ENCODE measurements at regions not wholly inside any gene's neighbourhood (a gene's known extent, or its start where the extent isn't known, plus 50 kb on each side); places are given as distances from the start of the nearest gene placed in this dataset.

- H3K27ac ChIP-seq, result no peak overlapping the region
- H3K9me3 ChIP-seq, result no peaks in the 10 kb centered on the region
Observed at GRCh38 chr13:80962173-80962572, 621.2 kb upstream of the SPRY2 start.

GRCh38 chr13:80957019-80957655 is 616.2 kb upstream of the SPRY2 start:
- Histone ChIP-seq H3K27ac (no peak overlapping the region), H3K4me3 (no peak overlapping the region), H3K27me3 (no peaks in the 10 kb centered on the region), H3K9me3 (no peaks in the 10 kb centered on the region), H3K36me3 (no peaks in the 10 kb centered on the region), H3K4me1 (no peaks in the 10 kb centered on the region)
- no peak for DNase-seq
- no peak for TF ChIP-seq POLR2A (IDR thresholded peaks at IDR 0.05)
- no peak for TF ChIP-seq CTCF (IDR thresholded peaks at IDR 0.05)
- intact Hi-C loops (cut with DNase I; ENCODE audit: low total_unique reads), result no loop called here

More at GRCh38 chr13:80962173-80962572, 621.2 kb upstream of the SPRY2 start:
- H3K4me1 ChIP-seq, result no peaks in the 10 kb centered on the region
- no peaks in the 10 kb centered on the region for H3K36me3 ChIP-seq
- no peak overlapping the region for H3K4me3 ChIP-seq
- intact Hi-C loops (cut with DNase I; ENCODE audit: low total_unique reads), result no loop called here
- no peak for TF ChIP-seq CTCF (IDR thresholded peaks at IDR 0.05)
- TF ChIP-seq POLR2A (IDR thresholded peaks at IDR 0.05), result no peak
- DNase-seq, result no peak
- no peaks in the 10 kb centered on the region for H3K27me3 ChIP-seq

- Histone ChIP-seq H3K4me3 (no peak overlapping the region), H3K9me3 (no peaks in the 10 kb centered on the region), H3K27ac (no peak overlapping the region), H3K4me1 (no peaks in the 10 kb centered on the region), H3K27me3 (no peaks in the 10 kb centered on the region), H3K36me3 (no peaks in the 10 kb centered on the region)
- TF ChIP-seq POLR2A (IDR thresholded peaks at IDR 0.05) (no peak), CTCF (IDR thresholded peaks at IDR 0.05) (no peak)
- intact Hi-C loops (cut with DNase I; ENCODE audit: low total_unique reads), result no loop called here
- no peak for DNase-seq
Observed at GRCh38 chr13:80955501-80955900, 614.6 kb upstream of the SPRY2 start.

- TF ChIP-seq CTCF (IDR thresholded peaks at IDR 0.05) (no peak), POLR2A (IDR thresholded peaks at IDR 0.05) (no peak)
Observed at GRCh38 chr13:80952158-80952557, 611.2 kb upstream of the SPRY2 start.

GRCh38 chr13:80946008-80946802 is 605.3 kb upstream of the SPRY2 start:
- H3K4me1 ChIP-seq, result no peaks in the 10 kb centered on the region
- H3K36me3 ChIP-seq, result no peaks in the 10 kb centered on the region
- H3K9me3 ChIP-seq, result no peaks in the 10 kb centered on the region
- no peak for TF ChIP-seq POLR2A (IDR thresholded peaks at IDR 0.05)
- TF ChIP-seq CTCF (IDR thresholded peaks at IDR 0.05), result no peak
- H3K4me3 ChIP-seq, result no peak overlapping the region
- intact Hi-C loops (cut with DNase I; ENCODE audit: low total_unique reads), result no loop called here
- no peak overlapping the region for H3K27ac ChIP-seq
- DNase-seq, result no peak
- H3K27me3 ChIP-seq, result no peaks in the 10 kb centered on the region

More at GRCh38 chr13:80952158-80952557, 611.2 kb upstream of the SPRY2 start:
- Histone ChIP-seq H3K4me1 (no peaks in the 10 kb centered on the region), H3K27ac (no peak overlapping the region), H3K27me3 (no peaks in the 10 kb centered on the region), H3K36me3 (no peaks in the 10 kb centered on the region), H3K9me3 (no peaks in the 10 kb centered on the region), H3K4me3 (no peak overlapping the region)
- no peak for DNase-seq
- intact Hi-C loops (cut with DNase I; ENCODE audit: low total_unique reads), result no loop called here
